ENCODE measurements at regions not wholly inside any gene's neighbourhood (a gene's known extent, or its start where the extent isn't known, plus 50 kb on each side); places are given as distances from the start of the nearest gene placed in this dataset.
"Not testable (repeated sequence)": the region's sequence is repeated elsewhere in the genome, so short reads cannot be mapped to it uniquely, and the experiment has no call there.

DNA sequence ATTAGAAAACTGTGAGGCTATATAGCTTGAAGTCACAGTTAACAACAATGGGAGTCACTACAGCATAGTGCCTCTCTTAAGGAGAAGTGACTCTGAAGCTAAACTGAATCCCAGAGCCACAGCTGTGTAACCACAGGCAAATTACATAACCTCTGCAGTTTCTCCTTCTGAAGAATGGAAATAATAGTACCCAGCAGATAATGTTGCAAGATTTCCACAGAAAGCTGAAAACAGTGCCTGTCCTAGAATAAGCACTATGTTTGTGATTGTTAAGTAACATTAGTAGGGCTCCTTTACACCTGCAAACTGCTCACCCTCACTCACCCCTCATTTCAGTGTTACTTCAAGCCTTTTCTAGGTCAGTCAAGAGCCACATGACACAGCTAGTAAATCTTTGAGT is 886.7 kb downstream of the PLA2G4A start:
- Histone ChIP-seq H3K9me3 (ENCODE audit: insufficient read depth, low read depth, low read length) (no peaks in the 10 kb centered on the region), H3K27me3 (ENCODE audit: insufficient read depth, low read length) (no peaks in the 10 kb centered on the region), H3K4me3 (ENCODE audit: low read length) (no peak overlapping the region), H3K9ac (ENCODE audit: low read depth, low read length) (no peak overlapping the region), H3K27ac (ENCODE audit: low read depth, low read length) (no peak overlapping the region), H3K36me3 (ENCODE audit: insufficient read depth, low read length) (no peaks in the 10 kb centered on the region), H3K4me1 (ENCODE audit: insufficient read depth, low read length) (no peaks in the 10 kb centered on the region)

DNA sequence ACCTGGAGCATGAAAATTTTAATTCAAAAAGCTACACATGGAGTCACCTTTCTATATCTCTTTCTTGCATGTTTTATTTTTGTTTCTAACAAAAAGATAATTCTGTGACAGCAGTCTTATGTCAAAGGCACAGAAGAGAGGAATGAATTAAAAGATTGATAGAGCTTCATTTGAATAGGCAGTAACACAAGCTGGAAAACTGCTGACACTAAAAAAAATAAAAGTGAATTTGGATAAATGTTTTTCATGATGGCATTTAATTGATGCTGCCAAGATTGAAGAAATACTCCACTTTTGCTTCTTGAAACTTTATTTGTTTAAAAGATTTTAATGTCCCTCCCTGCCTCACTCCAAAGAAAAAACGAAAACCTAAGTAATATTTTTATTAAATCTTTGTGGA is 887.4 kb downstream of the PLA2G4A start:
- no peaks in the 10 kb centered on the region for H3K9me3 ChIP-seq (ENCODE audit: insufficient read depth, low read depth, low read length)
- H3K27me3 ChIP-seq (ENCODE audit: insufficient read depth, low read length), result no peaks in the 10 kb centered on the region
- no peaks in the 10 kb centered on the region for H3K36me3 ChIP-seq (ENCODE audit: insufficient read depth, low read length)
- no CpG with 5 or more reads among the region's 1 CpG for WGBS
- H3K9ac ChIP-seq (ENCODE audit: low read depth, low read length), result no peak overlapping the region
- no peak overlapping the region for H3K27ac ChIP-seq (ENCODE audit: low read depth, low read length)
- no peak overlapping the region for H3K4me3 ChIP-seq (ENCODE audit: low read length)
- H3K4me1 ChIP-seq (ENCODE audit: insufficient read depth, low read length), result no peaks in the 10 kb centered on the region

DNA sequence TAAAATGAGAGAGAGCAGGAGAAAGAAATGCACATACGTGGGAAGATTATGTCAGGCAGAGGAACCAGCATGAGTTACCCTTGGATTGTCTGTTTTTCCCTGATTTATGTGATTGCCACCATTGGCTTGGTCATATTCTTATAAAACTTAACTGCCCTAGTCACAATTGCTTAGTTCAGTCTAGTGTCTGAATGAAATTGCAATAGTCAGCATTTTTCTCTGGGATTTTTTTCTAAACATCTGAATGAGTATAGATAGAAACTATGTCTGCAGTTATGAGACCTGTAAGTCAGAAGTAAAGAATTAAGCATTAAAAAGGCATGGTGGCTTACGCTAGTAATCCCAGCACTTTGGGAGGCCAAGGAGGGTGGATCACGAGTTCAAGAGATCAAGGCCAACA is 889.8 kb downstream of the PLA2G4A start:
- Histone ChIP-seq H3K4me1 (ENCODE audit: insufficient read depth, low read length) (no peaks in the 10 kb centered on the region), H3K9me3 (ENCODE audit: insufficient read depth, low read depth, low read length) (no peaks in the 10 kb centered on the region), H3K4me3 (ENCODE audit: low read length) (no peak overlapping the region), H3K27me3 (ENCODE audit: insufficient read depth, low read length) (no peaks in the 10 kb centered on the region), H3K27ac (ENCODE audit: low read depth, low read length) (no peak overlapping the region), H3K9ac (ENCODE audit: low read depth, low read length) (no peak overlapping the region), H3K36me3 (ENCODE audit: insufficient read depth, low read length) (no peaks in the 10 kb centered on the region)
- 95% methylated on average over 3 of the region's 3 CpGs for WGBS

DNA sequence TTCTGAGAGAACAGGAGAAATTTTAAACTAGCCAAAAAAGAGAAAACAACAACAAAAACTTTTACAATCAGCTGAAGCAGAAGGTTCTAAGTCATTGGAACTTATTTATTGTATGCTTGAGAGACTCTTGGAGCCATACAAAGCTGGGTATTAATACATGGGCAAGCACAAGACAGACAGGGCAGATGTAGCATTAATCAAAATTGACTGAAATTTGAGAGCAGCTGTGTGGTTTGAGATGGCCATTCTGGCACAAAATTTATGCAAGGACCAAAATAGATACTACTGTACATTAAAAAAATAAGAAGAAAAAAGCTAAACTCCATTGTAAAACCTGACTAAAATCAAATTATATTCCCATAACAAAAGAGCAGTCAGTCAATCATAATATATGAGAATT is 892.5 kb downstream of the PLA2G4A start:
- Histone ChIP-seq H3K27ac (ENCODE audit: low read depth, low read length) (no peak overlapping the region), H3K9ac (ENCODE audit: low read depth, low read length) (no peak overlapping the region), H3K4me1 (ENCODE audit: insufficient read depth, low read length) (no peaks in the 10 kb centered on the region), H3K36me3 (ENCODE audit: insufficient read depth, low read length) (no peaks in the 10 kb centered on the region), H3K27me3 (ENCODE audit: insufficient read depth, low read length) (no peaks in the 10 kb centered on the region), H3K9me3 (ENCODE audit: insufficient read depth, low read depth, low read length) (no peaks in the 10 kb centered on the region), H3K4me3 (ENCODE audit: low read length) (no peak overlapping the region)

DNA sequence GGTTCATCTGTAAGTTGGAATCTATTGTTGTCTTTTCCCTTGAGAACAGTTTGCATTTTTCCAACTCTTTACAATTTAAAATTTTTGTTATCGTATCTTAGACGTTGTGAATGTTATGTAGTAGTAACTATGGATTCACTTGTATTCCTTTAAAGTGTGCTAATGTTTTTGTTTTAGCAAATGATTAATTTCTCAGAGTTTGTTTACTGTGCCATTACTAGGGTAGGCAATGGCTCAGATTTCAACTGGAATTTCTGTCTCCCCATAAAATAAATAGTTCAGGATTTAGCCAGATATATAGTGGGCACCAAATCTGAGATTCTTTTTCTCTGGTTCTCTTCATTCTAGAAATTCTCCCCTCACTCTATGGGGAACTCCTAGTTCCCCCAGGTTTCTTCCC is 896.5 kb downstream of the PLA2G4A start:
- H3K4me1 ChIP-seq (ENCODE audit: insufficient read depth, low read length), result no peaks in the 10 kb centered on the region
- H3K9me3 ChIP-seq (ENCODE audit: insufficient read depth, low read depth, low read length), result no peaks in the 10 kb centered on the region
- 92% methylated on average over 2 of the region's 2 CpGs for WGBS
- no peaks in the 10 kb centered on the region for H3K27me3 ChIP-seq (ENCODE audit: insufficient read depth, low read length)
- H3K27ac ChIP-seq (ENCODE audit: low read depth, low read length), result no peak overlapping the region
- no peaks in the 10 kb centered on the region for H3K36me3 ChIP-seq (ENCODE audit: insufficient read depth, low read length)
- H3K4me3 ChIP-seq (ENCODE audit: low read length), result no peak overlapping the region
- H3K9ac ChIP-seq (ENCODE audit: low read depth, low read length), result no peak overlapping the region

DNA sequence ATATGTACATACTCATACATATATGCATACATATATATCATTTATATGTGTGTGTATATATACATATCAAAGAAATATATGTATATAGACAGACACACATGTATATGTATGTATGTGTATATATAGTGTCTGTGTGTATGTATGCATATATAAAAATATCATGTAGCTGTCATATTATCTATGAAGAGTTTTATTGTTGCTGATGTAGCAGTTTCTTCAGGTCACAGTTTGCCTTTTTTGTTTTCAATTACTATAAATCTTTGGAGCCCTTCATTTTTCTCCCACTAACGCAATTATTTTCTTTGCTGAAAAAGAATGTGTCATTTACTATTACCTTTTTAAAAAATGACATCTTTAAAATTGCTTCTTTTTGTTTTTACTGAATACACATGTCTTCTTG is 904.5 kb downstream of the PLA2G4A start:
- WGBS, result 100% methylated on average over 1 of the region's 1 CpG

DNA sequence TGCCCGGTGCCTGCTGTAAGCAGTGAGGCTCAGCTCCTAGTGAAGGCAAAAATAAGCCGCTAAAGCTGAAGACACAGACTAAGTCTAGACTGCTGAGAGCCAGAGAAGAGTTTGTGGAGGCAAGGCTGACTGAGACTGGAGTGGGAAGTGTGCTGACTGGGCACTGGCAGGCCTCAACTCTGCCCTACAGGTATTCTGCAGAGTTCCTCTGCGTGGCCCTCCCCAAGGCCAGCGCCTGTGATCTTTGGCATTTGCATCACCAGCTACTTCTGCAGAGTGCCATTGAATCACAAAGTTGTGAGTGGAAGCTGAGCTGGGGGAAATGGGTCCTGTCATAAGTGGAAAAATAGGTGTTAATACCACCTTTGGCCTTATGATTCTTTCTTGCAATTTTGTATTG is 905.7 kb downstream of the PLA2G4A start:
- Histone ChIP-seq H3K4me3 (ENCODE audit: low read length) (no peak overlapping the region), H3K27me3 (ENCODE audit: insufficient read depth, low read length) (no peaks in the 10 kb centered on the region), H3K36me3 (ENCODE audit: insufficient read depth, low read length) (no peaks in the 10 kb centered on the region), H3K9me3 (ENCODE audit: insufficient read depth, low read depth, low read length) (no peaks in the 10 kb centered on the region), H3K27ac (ENCODE audit: low read depth, low read length) (no peak overlapping the region), H3K9ac (ENCODE audit: low read depth, low read length) (no peak overlapping the region), H3K4me1 (ENCODE audit: insufficient read depth, low read length) (no peaks in the 10 kb centered on the region)
- 85% methylated on average over 4 of the region's 4 CpGs for WGBS

More for the DNA sequence above, 904.5 kb downstream of the PLA2G4A start:
- H3K4me3 ChIP-seq (ENCODE audit: low read length), result no peak overlapping the region
- no peak overlapping the region for H3K27ac ChIP-seq (ENCODE audit: low read depth, low read length)
- H3K27me3 ChIP-seq (ENCODE audit: insufficient read depth, low read length), result no peaks in the 10 kb centered on the region
- no peak overlapping the region for H3K9ac ChIP-seq (ENCODE audit: low read depth, low read length)
- H3K4me1 ChIP-seq (ENCODE audit: insufficient read depth, low read length), result no peaks in the 10 kb centered on the region
- no peaks in the 10 kb centered on the region for H3K36me3 ChIP-seq (ENCODE audit: insufficient read depth, low read length)
- no peaks in the 10 kb centered on the region for H3K9me3 ChIP-seq (ENCODE audit: insufficient read depth, low read depth, low read length)

DNA sequence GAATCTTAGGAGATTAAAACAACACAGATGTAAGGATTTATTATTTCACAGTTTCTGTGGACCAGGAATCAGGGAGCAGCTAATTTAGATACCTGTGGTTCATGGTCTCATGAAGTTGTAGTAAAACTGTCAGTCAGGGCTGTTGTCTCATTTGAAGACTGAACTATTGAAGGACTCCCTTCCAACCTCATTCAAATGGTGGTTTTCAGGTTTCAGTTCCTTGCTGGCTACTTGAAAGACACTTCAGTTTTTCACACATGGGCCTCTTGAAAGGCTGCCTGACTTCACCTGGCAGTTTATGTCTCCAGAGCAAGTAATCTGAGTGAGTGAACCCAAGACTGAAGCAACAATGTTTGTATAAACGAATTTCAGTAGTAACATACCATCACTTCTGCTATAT is 915.9 kb downstream of the PLA2G4A start:
- WGBS, result 100% methylated on average over 1 of the region's 1 CpG
- no peak overlapping the region for H3K27ac ChIP-seq (ENCODE audit: low read depth, low read length)
- no peaks in the 10 kb centered on the region for H3K36me3 ChIP-seq (ENCODE audit: insufficient read depth, low read length)

DNA sequence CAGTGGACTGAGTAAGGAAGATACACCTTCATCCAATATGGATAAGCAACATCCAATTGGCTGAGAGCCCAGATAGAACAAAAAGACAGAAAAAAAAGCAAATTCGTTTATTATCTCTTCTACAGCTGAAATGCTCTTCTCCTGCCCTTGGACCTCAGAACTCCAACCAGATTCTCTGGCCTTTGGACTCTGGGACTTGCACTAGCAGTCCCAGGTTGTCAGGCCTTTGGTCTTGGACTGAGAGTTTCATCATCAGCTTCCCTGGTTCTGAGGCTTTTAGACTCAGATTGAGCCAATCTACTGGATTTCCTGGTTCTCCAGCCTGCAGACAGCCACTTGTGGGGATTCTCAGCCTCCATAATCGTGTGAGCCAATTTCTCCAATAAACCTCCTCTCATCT is 926.8 kb downstream of the PLA2G4A start:
- Histone ChIP-seq H3K36me3 (ENCODE audit: insufficient read depth, low read length) (no peaks in the 10 kb centered on the region), H3K9me3 (ENCODE audit: insufficient read depth, low read depth, low read length) (no peaks in the 10 kb centered on the region), H3K27ac (ENCODE audit: low read depth, low read length) (no peak overlapping the region), H3K4me1 (ENCODE audit: insufficient read depth, low read length) (no peaks in the 10 kb centered on the region), H3K27me3 (ENCODE audit: insufficient read depth, low read length) (no peaks in the 10 kb centered on the region), H3K9ac (ENCODE audit: low read depth, low read length) (no peak overlapping the region), H3K4me3 (ENCODE audit: low read length) (no peak overlapping the region)
- WGBS, result 95% methylated on average over 2 of the region's 2 CpGs

More for the DNA sequence above, 915.9 kb downstream of the PLA2G4A start:
- Histone ChIP-seq H3K9me3 (ENCODE audit: insufficient read depth, low read depth, low read length) (no peaks in the 10 kb centered on the region), H3K4me3 (ENCODE audit: low read length) (no peak overlapping the region), H3K4me1 (ENCODE audit: insufficient read depth, low read length) (no peaks in the 10 kb centered on the region), H3K27me3 (ENCODE audit: insufficient read depth, low read length) (no peaks in the 10 kb centered on the region), H3K9ac (ENCODE audit: low read depth, low read length) (no peak overlapping the region)

DNA sequence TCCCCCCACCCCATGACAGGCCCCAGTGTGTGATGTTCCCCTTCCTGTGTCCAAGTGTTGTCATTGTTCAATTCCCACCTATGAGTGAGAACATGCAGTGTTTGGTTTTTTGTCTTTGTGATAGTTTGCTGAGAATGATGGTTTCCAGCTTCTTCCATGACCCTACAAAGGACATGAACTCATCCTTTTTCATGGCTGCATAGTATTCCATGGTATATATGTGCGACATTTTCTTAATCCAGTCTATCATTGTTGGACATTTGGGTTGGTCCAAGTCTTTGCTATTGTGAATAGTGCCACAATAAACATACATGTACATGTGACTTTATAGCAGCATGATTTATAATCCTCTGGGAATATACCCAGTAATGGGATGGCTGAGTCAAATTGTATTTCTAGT is 927.9 kb downstream of the PLA2G4A start:
- not testable (repeated sequence) for H3K9me3 ChIP-seq (ENCODE audit: insufficient read depth, low read depth, low read length); H3K4me3 ChIP-seq (ENCODE audit: low read length); H3K4me1 ChIP-seq (ENCODE audit: insufficient read depth, low read length); H3K36me3 ChIP-seq (ENCODE audit: insufficient read depth, low read length); H3K9ac ChIP-seq (ENCODE audit: low read depth, low read length); H3K27ac ChIP-seq (ENCODE audit: low read depth, low read length); H3K27me3 ChIP-seq (ENCODE audit: insufficient read depth, low read length)
- no CpG with 5 or more reads among the region's 1 CpG for WGBS

DNA sequence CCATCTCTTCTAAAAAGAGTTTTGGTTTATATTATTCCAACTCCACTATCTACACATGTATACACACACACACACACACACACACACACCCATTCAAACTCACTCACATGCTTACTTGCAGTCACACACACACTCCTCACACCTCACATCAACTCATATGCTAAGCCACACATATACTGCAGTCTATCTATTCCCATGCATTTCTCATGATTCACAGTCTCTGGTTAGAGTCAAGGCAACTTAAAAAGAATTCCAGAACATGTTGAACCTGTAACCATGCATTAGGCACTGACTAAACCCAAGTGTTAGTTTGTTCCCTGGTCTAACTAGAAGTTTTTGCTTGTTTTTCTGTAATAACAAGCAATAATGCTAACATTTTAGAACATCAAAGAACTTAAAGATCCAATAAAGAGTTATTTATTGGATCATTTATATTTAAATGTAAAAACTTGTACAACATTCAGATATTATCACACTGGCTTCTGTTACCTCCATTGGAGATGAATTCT is 931.1 kb downstream of the PLA2G4A start:
- no peaks in the 10 kb centered on the region for H3K36me3 ChIP-seq (ENCODE audit: insufficient read depth, low read length)
- no peak overlapping the region for H3K9ac ChIP-seq (ENCODE audit: low read depth, low read length)
- H3K4me1 ChIP-seq (ENCODE audit: insufficient read depth, low read length), result no peaks in the 10 kb centered on the region
- no peaks in the 10 kb centered on the region; the same call in 1 of the 2 replicates for H3K9me3 ChIP-seq (ENCODE audit: insufficient read depth, low read depth, low read length)
- H3K4me3 ChIP-seq (ENCODE audit: low read length), result no peak overlapping the region
- no peaks in the 10 kb centered on the region for H3K27me3 ChIP-seq (ENCODE audit: insufficient read depth, low read length)
- H3K27ac ChIP-seq (ENCODE audit: low read depth, low read length), result no peak overlapping the region

DNA sequence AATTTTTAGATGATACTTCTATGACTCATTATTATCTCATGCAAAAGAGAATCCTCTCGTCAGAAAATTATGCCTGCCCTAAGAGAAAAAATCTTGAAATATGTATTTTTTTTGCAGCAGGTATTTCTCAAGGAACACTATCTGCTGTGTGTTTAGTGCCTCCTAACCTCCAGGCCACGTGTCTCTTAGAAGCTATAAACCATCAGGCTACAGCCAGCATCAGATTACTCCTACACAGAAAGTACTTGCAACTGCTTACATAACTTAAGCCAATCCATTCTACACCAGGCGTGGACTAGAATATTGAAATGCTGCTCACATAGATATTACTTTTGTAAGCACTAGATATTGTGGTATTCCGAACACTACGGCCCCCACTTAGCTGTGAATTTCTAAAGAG is 933.4 kb downstream of the PLA2G4A start:
- Histone ChIP-seq H3K9ac (ENCODE audit: low read depth, low read length) (no peak overlapping the region), H3K9me3 (ENCODE audit: insufficient read depth, low read depth, low read length) (no peaks in the 10 kb centered on the region; the same call in 1 of the 2 replicates), H3K4me3 (ENCODE audit: low read length) (no peak overlapping the region), H3K27me3 (ENCODE audit: insufficient read depth, low read length) (no peaks in the 10 kb centered on the region), H3K4me1 (ENCODE audit: insufficient read depth, low read length) (no peaks in the 10 kb centered on the region), H3K27ac (ENCODE audit: low read depth, low read length) (no peak overlapping the region), H3K36me3 (ENCODE audit: insufficient read depth, low read length) (no peaks in the 10 kb centered on the region)
- 74% methylated on average over 5 of the region's 5 CpGs for WGBS

Measured in HUES64 (cell line).